RKO (cell line): ENCODE measurements at regions not wholly inside any gene's neighbourhood (a gene's known extent, or its start where the extent isn't known, plus 50 kb on each side); places are given as distances from the start of the nearest gene placed in this dataset.
A peak's percentile ranks its signal among the peaks of the same experiment; 100 is the strongest.
"Not testable (repeated sequence)": the region's sequence is repeated elsewhere in the genome, so short reads cannot be mapped to it uniquely, and the experiment has no call there.

Source experiments
- DNase-seq: peaks from one replicate; pipeline ENCODE4 v3.0.0-alpha.2; 2016; ENCODE audit warnings: low spot score

- DNase-seq: no peak
Observed at GRCh38 chr5:68803881-68804319, 289.9 kb upstream of the SLC30A5 start.

- no peak for DNase-seq
Observed at GRCh38 chr5:68804343-68804742, 289.5 kb upstream of the SLC30A5 start.

- DNase-seq: no peak
Observed at GRCh38 chr5:68805444-68805843, 288.4 kb upstream of the SLC30A5 start.

GRCh38 chr5:68817632-68818031, 276.2 kb upstream of the SLC30A5 start:
- no peak for DNase-seq

GRCh38 chr5:68818057-68818695, 275.6 kb upstream of the SLC30A5 start:
- no peak for DNase-seq

- no peak for DNase-seq
Observed at GRCh38 chr5:68818870-68819269, 274.9 kb upstream of the SLC30A5 start.

- no peak for DNase-seq
Observed at GRCh38 chr5:68821056-68821455, 272.8 kb upstream of the SLC30A5 start.

- no peak for DNase-seq
Observed at GRCh38 chr5:68822796-68823195, 271.0 kb upstream of the SLC30A5 start.

- DNase-seq: no peak
Observed at GRCh38 chr5:68823301-68823700, 270.5 kb upstream of the SLC30A5 start.

GRCh38 chr5:68830377-68830898, 263.4 kb upstream of the SLC30A5 start:
- DNase-seq: no peak

- no peak for DNase-seq
Observed at GRCh38 chr5:68834491-68834981, 259.3 kb upstream of the SLC30A5 start.

GRCh38 chr5:68838157-68838718, 255.6 kb upstream of the SLC30A5 start:
- no peak for DNase-seq

- no peak for DNase-seq
Observed at GRCh38 chr5:68839019-68839552, 254.7 kb upstream of the SLC30A5 start.

- no peak for DNase-seq
Observed at GRCh38 chr5:68843624-68844364, 250.0 kb upstream of the SLC30A5 start.

GRCh38 chr5:68845131-68845530, 248.7 kb upstream of the SLC30A5 start:
- DNase-seq: no peak

GRCh38 chr5:68846828-68847227, 247.0 kb upstream of the SLC30A5 start:
- no peak for DNase-seq

GRCh38 chr5:68848091-68848490, 245.7 kb upstream of the SLC30A5 start:
- peak; percentile 7 for DNase-seq

- DNase-seq: no peak
Observed at GRCh38 chr5:68849103-68849502, 244.7 kb upstream of the SLC30A5 start.

GRCh38 chr5:68849906-68850305, 243.9 kb upstream of the SLC30A5 start:
- DNase-seq: no peak

GRCh38 chr5:68861099-68861498, 232.7 kb upstream of the SLC30A5 start:
- no peak for DNase-seq

GRCh38 chr5:68862560-68862959, 231.3 kb upstream of the SLC30A5 start:
- DNase-seq: no peak

- not testable (repeated sequence) for DNase-seq
Observed at GRCh38 chr5:68865192-68865591, 228.6 kb upstream of the SLC30A5 start.
